Neural cell (in vitro differentiated cells): ENCODE measurements at regions not wholly inside any gene's neighbourhood (a gene's known extent, or its start where the extent isn't known, plus 50 kb on each side); places are given as distances from the start of the nearest gene placed in this dataset.

Experiments used
- H2AFZ ChIP-seq: fragments of 200-600, 300-800 bp; sonication (generic), shearing (Covaris generic); 2 replicates; pipeline ENCODE4 v1.6.0; 2014; ENCODE audit warnings: low read depth, mild to moderate bottlenecking, antibody characterized with exemption, low read length, moderate library complexity
- H3F3A ChIP-seq: fragments of 200-600 bp; shearing (Covaris generic); 2 replicates; pipeline ENCODE4 v1.6.1; 2016; ENCODE audit warnings: mild to moderate bottlenecking, moderate library complexity, mixed read lengths, antibody characterized with exemption, low read length; ENCODE audit not compliant: insufficient read depth, poor library complexity, severe bottlenecking
- H3K27ac ChIP-seq: fragments of 200-600, 300-800 bp; sonication (generic), shearing (Covaris generic); 2 replicates; pipeline ENCODE4 v1.5.1; 2014; ENCODE audit warnings: mild to moderate bottlenecking, low read length, moderate library complexity
- H3K27me3 ChIP-seq: fragments of 300-800, 200-600 bp; sonication (generic), shearing (Covaris generic); 2 replicates; pipeline ENCODE4 v1.6.0; 2014; ENCODE audit warnings: mild to moderate bottlenecking, low read depth, low read length, moderate library complexity; ENCODE audit not compliant: insufficient read depth
- H3K36me3 ChIP-seq: fragments of 300-800, 200-600 bp; sonication (generic), shearing (Covaris generic); 2 replicates; pipeline ENCODE4 v1.5.1; 2014; ENCODE audit warnings: mild to moderate bottlenecking, antibody characterized with exemption, low read length, moderate library complexity; ENCODE audit not compliant: insufficient read depth
- H3K4me2 ChIP-seq: fragments of 300-800, 200-600 bp; sonication (generic), shearing (Covaris generic); 2 replicates; pipeline ENCODE4 v1.6.0; 2014; ENCODE audit warnings: mild to moderate bottlenecking, low read length
- H3K4me3 ChIP-seq: fragments of 300-800, 200-600 bp; sonication (generic), shearing (Covaris generic); 2 replicates; pipeline ENCODE4 v1.5.1; 2014; ENCODE audit warnings: mild to moderate bottlenecking, low read length, moderate library complexity
- H3K79me2 ChIP-seq: fragments of 200-600 bp; shearing (Covaris generic); replicated peaks from 2 replicates; pipeline ENCODE4 v1.6.0; 2014; ENCODE audit warnings: mild to moderate bottlenecking, low read length, moderate library complexity; ENCODE audit not compliant: insufficient read depth
- H3K9ac ChIP-seq: fragments of 300-800, 200-600 bp; sonication (generic), shearing (Covaris generic); 2 replicates; pipeline ENCODE4 v1.6.1; 2016; ENCODE audit warnings: mild to moderate bottlenecking, low read length, mixed read lengths
- H3K9me2 ChIP-seq: fragments of 200-600 bp; shearing (Covaris generic); 2 replicates; pipeline ENCODE4 v1.6.1; 2016; ENCODE audit warnings: mild to moderate bottlenecking, low read length, mixed read lengths; ENCODE audit not compliant: insufficient read depth
- H3K9me3 ChIP-seq: fragments of 200-600, 300-800 bp; sonication (generic), shearing (Covaris generic); 2 replicates; pipeline ENCODE4 v1.6.1; 2016; ENCODE audit warnings: mild to moderate bottlenecking, mixed run types, low read length, moderate library complexity, mixed read lengths
- H4K20me1 ChIP-seq: fragments of 200-600 bp; shearing (Covaris generic); 2 replicates; pipeline ENCODE4 v1.6.1; 2016; ENCODE audit warnings: mild to moderate bottlenecking, mixed run types; ENCODE audit not compliant: insufficient read depth
- EP300 ChIP-seq: fragments of 450-650 bp; conservative IDR thresholded peaks from 2 replicates; pipeline ENCODE4 v1.6.1; 2014; ENCODE audit warnings: antibody characterized with exemption, mild to moderate bottlenecking, moderate library complexity; ENCODE audit not compliant: poor library complexity, severe bottlenecking
- EZH2 ChIP-seq: fragments of 200-600, 300-800 bp; shearing (Covaris generic), sonication (generic); IDR thresholded peaks from 2 replicates; pipeline ENCODE4 v1.6.1; 2014; ENCODE audit warnings: antibody characterized with exemption, low read length, borderline replicate concordance, mild to moderate bottlenecking; ENCODE audit not compliant: insufficient read depth, poor library complexity, severe bottlenecking
- MXI1 ChIP-seq: fragments of 450-650 bp; conservative IDR thresholded peaks from 2 replicates; pipeline ENCODE4 v1.6.1; 2014; ENCODE audit warnings: antibody characterized with exemption, mild to moderate bottlenecking; ENCODE audit not compliant: poor library complexity, severe bottlenecking
- RAD21 ChIP-seq: fragments of 450-650 bp; conservative IDR thresholded peaks from 2 replicates; pipeline ENCODE4 v1.6.1; 2014; ENCODE audit warnings: antibody characterized with exemption, mild to moderate bottlenecking, moderate library complexity
- SMC3 ChIP-seq: fragments of 450-650 bp; conservative IDR thresholded peaks from 2 replicates; pipeline ENCODE4 v1.6.1; 2014; ENCODE audit warnings: antibody characterized with exemption, mild to moderate bottlenecking, moderate library complexity; ENCODE audit not compliant: poor library complexity
- TAF1 ChIP-seq: IDR thresholded peaks from 2 replicates; pipeline ENCODE4 v1.6.1; 2012; ENCODE audit warnings: low read depth
- TF ChIP-seq, protein P1 (sequence below): IDR thresholded peaks from 2 replicates; pipeline ENCODE4 v1.6.1; 2012; ENCODE audit warnings: borderline replicate concordance
- TF ChIP-seq, protein P2 (sequence below): fragments of 450-650 bp; IDR thresholded peaks from 2 replicates; pipeline ENCODE4 v1.5.1; 2014; ENCODE audit warnings: antibody characterized with exemption, mild to moderate bottlenecking, moderate library complexity; ENCODE audit not compliant: poor library complexity, severe bottlenecking

DNA sequence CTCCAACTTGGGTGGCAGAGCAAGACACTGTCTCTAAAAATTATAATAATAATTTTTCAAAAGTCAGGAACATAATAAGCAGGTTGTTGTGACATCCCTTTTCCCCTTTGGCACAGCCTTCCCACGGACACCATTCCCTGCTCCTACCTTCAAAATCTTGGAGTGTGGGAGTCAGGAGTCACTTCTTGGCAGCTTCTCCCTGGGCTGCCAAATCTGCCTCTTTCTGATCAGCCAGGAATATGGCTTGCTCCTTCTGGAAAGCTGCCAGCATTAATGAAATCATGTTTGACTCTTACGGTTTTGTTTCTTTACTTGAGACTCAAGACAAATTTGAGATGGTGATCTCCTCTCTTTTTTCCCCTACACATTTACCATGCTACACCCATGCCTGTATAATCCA, 391.4 kb upstream of the SYT1 start:
- Histone ChIP-seq H2AFZ (no peak overlapping the region), H3K4me3 (no peak overlapping the region), H3K9me2 (no peaks in the 10 kb centered on the region), H3K79me2 (no peaks in the 10 kb centered on the region), H3K36me3 (no peaks in the 10 kb centered on the region), H3K27ac (no peak overlapping the region), H3K9me3 (no peaks in the 10 kb centered on the region), H3F3A (no peaks in the 10 kb centered on the region), H3K4me2 (no peak overlapping the region), H3K9ac (no peak overlapping the region), H3K27me3 (no peaks in the 10 kb centered on the region), H4K20me1 (no peaks in the 10 kb centered on the region)
- TF ChIP-seq, protein P1, sequence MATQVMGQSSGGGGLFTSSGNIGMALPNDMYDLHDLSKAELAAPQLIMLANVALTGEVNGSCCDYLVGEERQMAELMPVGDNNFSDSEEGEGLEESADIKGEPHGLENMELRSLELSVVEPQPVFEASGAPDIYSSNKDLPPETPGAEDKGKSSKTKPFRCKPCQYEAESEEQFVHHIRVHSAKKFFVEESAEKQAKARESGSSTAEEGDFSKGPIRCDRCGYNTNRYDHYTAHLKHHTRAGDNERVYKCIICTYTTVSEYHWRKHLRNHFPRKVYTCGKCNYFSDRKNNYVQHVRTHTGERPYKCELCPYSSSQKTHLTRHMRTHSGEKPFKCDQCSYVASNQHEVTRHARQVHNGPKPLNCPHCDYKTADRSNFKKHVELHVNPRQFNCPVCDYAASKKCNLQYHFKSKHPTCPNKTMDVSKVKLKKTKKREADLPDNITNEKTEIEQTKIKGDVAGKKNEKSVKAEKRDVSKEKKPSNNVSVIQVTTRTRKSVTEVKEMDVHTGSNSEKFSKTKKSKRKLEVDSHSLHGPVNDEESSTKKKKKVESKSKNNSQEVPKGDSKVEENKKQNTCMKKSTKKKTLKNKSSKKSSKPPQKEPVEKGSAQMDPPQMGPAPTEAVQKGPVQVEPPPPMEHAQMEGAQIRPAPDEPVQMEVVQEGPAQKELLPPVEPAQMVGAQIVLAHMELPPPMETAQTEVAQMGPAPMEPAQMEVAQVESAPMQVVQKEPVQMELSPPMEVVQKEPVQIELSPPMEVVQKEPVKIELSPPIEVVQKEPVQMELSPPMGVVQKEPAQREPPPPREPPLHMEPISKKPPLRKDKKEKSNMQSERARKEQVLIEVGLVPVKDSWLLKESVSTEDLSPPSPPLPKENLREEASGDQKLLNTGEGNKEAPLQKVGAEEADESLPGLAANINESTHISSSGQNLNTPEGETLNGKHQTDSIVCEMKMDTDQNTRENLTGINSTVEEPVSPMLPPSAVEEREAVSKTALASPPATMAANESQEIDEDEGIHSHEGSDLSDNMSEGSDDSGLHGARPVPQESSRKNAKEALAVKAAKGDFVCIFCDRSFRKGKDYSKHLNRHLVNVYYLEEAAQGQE: no peak
- TF ChIP-seq EZH2 (no peak), EP300 (no peak), SMC3 (no peak), TAF1 (no peak)
- TF ChIP-seq, protein P2, sequence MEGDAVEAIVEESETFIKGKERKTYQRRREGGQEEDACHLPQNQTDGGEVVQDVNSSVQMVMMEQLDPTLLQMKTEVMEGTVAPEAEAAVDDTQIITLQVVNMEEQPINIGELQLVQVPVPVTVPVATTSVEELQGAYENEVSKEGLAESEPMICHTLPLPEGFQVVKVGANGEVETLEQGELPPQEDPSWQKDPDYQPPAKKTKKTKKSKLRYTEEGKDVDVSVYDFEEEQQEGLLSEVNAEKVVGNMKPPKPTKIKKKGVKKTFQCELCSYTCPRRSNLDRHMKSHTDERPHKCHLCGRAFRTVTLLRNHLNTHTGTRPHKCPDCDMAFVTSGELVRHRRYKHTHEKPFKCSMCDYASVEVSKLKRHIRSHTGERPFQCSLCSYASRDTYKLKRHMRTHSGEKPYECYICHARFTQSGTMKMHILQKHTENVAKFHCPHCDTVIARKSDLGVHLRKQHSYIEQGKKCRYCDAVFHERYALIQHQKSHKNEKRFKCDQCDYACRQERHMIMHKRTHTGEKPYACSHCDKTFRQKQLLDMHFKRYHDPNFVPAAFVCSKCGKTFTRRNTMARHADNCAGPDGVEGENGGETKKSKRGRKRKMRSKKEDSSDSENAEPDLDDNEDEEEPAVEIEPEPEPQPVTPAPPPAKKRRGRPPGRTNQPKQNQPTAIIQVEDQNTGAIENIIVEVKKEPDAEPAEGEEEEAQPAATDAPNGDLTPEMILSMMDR: no peak

DNA sequence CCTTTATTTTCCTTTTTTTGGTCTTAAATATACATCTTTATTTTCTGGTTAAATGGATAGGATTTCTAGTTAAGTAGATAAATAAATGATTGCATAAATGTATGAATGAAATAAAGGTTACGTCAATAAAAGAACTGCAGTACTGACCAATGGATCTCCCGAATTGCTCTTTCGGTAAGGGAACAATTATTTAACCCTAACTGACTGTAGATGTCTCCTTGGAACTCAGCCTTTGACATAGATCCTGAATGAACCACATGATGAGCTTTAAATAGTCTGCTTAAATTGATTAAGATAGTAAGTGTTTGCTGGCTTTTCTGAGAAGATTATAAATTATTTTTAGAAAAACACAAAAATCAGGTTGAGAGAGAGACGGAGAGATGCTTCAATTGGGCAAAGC, 391.0 kb upstream of the SYT1 start:
- Histone ChIP-seq H3K36me3 (no peaks in the 10 kb centered on the region), H3K9ac (no peak overlapping the region), H3K27me3 (no peaks in the 10 kb centered on the region), H3K4me3 (no peak overlapping the region), H3F3A (no peaks in the 10 kb centered on the region), H4K20me1 (no peaks in the 10 kb centered on the region), H2AFZ (no peak overlapping the region), H3K79me2 (no peaks in the 10 kb centered on the region), H3K9me2 (no peaks in the 10 kb centered on the region), H3K27ac (no peak overlapping the region), H3K4me2 (no peak overlapping the region), H3K9me3 (no peaks in the 10 kb centered on the region)
- TF ChIP-seq, protein P2: no peak
- TF ChIP-seq MXI1 (no peak), RAD21 (no peak)
- TF ChIP-seq, protein P1: no peak
